Neural cell (in vitro differentiated cells): ENCODE measurements at regions not wholly inside any gene's neighbourhood (a gene's known extent, or its start where the extent isn't known, plus 50 kb on each side); places are given as distances from the start of the nearest gene placed in this dataset.

Source experiments
- CTCF ChIP-seq: fragments of 450-650 bp; IDR thresholded peaks from 2 replicates; pipeline ENCODE4 v1.5.1; 2014; ENCODE audit warnings: antibody characterized with exemption, mild to moderate bottlenecking, moderate library complexity; ENCODE audit not compliant: poor library complexity, severe bottlenecking
- EP300 ChIP-seq: fragments of 450-650 bp; conservative IDR thresholded peaks from 2 replicates; pipeline ENCODE4 v1.6.1; 2014; ENCODE audit warnings: antibody characterized with exemption, mild to moderate bottlenecking, moderate library complexity; ENCODE audit not compliant: poor library complexity, severe bottlenecking
- EZH2 ChIP-seq: fragments of 200-600, 300-800 bp; shearing (Covaris generic), sonication (generic); IDR thresholded peaks from 2 replicates; pipeline ENCODE4 v1.6.1; 2014; ENCODE audit warnings: antibody characterized with exemption, low read length, borderline replicate concordance, mild to moderate bottlenecking; ENCODE audit not compliant: insufficient read depth, poor library complexity, severe bottlenecking
- POLR2AphosphoS5 ChIP-seq: IDR thresholded peaks from 2 replicates; pipeline ENCODE4 v1.6.1; 2012
- SMC3 ChIP-seq: fragments of 450-650 bp; conservative IDR thresholded peaks from 2 replicates; pipeline ENCODE4 v1.6.1; 2014; ENCODE audit warnings: antibody characterized with exemption, mild to moderate bottlenecking, moderate library complexity; ENCODE audit not compliant: poor library complexity
- TAF1 ChIP-seq: IDR thresholded peaks from 2 replicates; pipeline ENCODE4 v1.6.1; 2012; ENCODE audit warnings: low read depth
- TF ChIP-seq, protein P1 (sequence below): IDR thresholded peaks from 2 replicates; pipeline ENCODE4 v1.6.1; 2012; ENCODE audit warnings: borderline replicate concordance

- TF ChIP-seq CTCF: no peak
- TF ChIP-seq EZH2: no peak
- TF ChIP-seq TAF1: no peak
- no peak for TF ChIP-seq EP300
- TF ChIP-seq, protein P1, sequence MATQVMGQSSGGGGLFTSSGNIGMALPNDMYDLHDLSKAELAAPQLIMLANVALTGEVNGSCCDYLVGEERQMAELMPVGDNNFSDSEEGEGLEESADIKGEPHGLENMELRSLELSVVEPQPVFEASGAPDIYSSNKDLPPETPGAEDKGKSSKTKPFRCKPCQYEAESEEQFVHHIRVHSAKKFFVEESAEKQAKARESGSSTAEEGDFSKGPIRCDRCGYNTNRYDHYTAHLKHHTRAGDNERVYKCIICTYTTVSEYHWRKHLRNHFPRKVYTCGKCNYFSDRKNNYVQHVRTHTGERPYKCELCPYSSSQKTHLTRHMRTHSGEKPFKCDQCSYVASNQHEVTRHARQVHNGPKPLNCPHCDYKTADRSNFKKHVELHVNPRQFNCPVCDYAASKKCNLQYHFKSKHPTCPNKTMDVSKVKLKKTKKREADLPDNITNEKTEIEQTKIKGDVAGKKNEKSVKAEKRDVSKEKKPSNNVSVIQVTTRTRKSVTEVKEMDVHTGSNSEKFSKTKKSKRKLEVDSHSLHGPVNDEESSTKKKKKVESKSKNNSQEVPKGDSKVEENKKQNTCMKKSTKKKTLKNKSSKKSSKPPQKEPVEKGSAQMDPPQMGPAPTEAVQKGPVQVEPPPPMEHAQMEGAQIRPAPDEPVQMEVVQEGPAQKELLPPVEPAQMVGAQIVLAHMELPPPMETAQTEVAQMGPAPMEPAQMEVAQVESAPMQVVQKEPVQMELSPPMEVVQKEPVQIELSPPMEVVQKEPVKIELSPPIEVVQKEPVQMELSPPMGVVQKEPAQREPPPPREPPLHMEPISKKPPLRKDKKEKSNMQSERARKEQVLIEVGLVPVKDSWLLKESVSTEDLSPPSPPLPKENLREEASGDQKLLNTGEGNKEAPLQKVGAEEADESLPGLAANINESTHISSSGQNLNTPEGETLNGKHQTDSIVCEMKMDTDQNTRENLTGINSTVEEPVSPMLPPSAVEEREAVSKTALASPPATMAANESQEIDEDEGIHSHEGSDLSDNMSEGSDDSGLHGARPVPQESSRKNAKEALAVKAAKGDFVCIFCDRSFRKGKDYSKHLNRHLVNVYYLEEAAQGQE: no peak
- TF ChIP-seq POLR2AphosphoS5: no peak
- no peak for TF ChIP-seq SMC3
Observed at GRCh38 chr1:37158113-37158749, 123.9 kb upstream of the GRIK3 start.
